Mucosa of rectum (tissue), 2 donors: ENCODE measurements at regions not wholly inside any gene's neighbourhood (a gene's known extent, or its start where the extent isn't known, plus 50 kb on each side); places are given as distances from the start of the nearest gene placed in this dataset.

ENCODE experiments used
- H3K27ac ChIP-seq, 2 donors: one replicate each; pipeline ENCODE4 v1.7.0; 2013; ENCODE audit warnings: inconsistent platforms in 2 of 2, low read depth in 2 of 2, low read length in 2 of 2
- H3K27me3 ChIP-seq, 2 donors: one replicate each; pipeline ENCODE4 v1.7.0; 2013; ENCODE audit warnings: low read length in 2 of 2; ENCODE audit not compliant: control insufficient read depth in 2 of 2, insufficient read depth in 2 of 2
- H3K36me3 ChIP-seq, 2 donors: one replicate each; pipeline ENCODE4 v1.7.0; 2013; ENCODE audit warnings: low read length in 2 of 2; ENCODE audit not compliant: control insufficient read depth in 2 of 2, insufficient read depth in 2 of 2
- H3K4me1 ChIP-seq, 2 donors: one replicate each; pipeline ENCODE4 v1.7.0; 2013; ENCODE audit warnings: low read length in 2 of 2, mild to moderate bottlenecking in 1 of 2; ENCODE audit not compliant: control insufficient read depth in 2 of 2, insufficient read depth in 2 of 2
- H3K4me3 ChIP-seq, 2 donors: one replicate each; pipeline ENCODE4 v1.7.0; 2013; ENCODE audit warnings: low read length in 2 of 2
- H3K9ac ChIP-seq, 2 donors: one replicate each; pipeline ENCODE4 v1.7.0; 2013; ENCODE audit warnings: low read length in 2 of 2, low read depth in 1 of 2, mild to moderate bottlenecking in 1 of 2
- H3K9me3 ChIP-seq, 2 donors: one replicate each; pipeline ENCODE4 v1.7.0; 2013; ENCODE audit warnings: low read length in 2 of 2; ENCODE audit not compliant: control insufficient read depth in 2 of 2
- donor health status: healthy.
- donor health status: Normal muscosa, but diverticular disease.

- Histone ChIP-seq H3K27ac (no peak overlapping the region), H3K4me3 (no peak overlapping the region), H3K9ac (no peak overlapping the region), H3K27me3 (peaks cover 0 to 2% of the 10 kb centered on the region in 2 donors), H3K36me3 (no peaks in the 10 kb centered on the region), H3K4me1 (no peaks in the 10 kb centered on the region), H3K9me3 (no peaks in the 10 kb centered on the region)
Measured at GRCh38 chr20:62535964-62536363, 60.2 kb upstream of the GATA5 start.

GRCh38 chr20:62536871-62537401, 61.1 kb upstream of the GATA5 start:
- Histone ChIP-seq H3K4me1 (no peaks in the 10 kb centered on the region), H3K27ac (no peak overlapping the region), H3K27me3 (peaks cover 0 to 2% of the 10 kb centered on the region in 2 donors), H3K36me3 (no peaks in the 10 kb centered on the region), H3K9me3 (no peaks in the 10 kb centered on the region), H3K4me3 (no peak overlapping the region), H3K9ac (no peak overlapping the region)

- H3K4me3 ChIP-seq = no peak overlapping the region
- no peaks in the 10 kb centered on the region for H3K4me1 ChIP-seq
- no peaks in the 10 kb centered on the region for H3K36me3 ChIP-seq
- no peak overlapping the region for H3K27ac ChIP-seq
- H3K9ac ChIP-seq = no peak overlapping the region
- H3K27me3 ChIP-seq = peaks cover 0 to 2% of the 10 kb centered on the region in 2 donors
- H3K9me3 ChIP-seq = no peaks in the 10 kb centered on the region
Measured at GRCh38 chr20:62537649-62538292, 62.0 kb upstream of the GATA5 start.

GRCh38 chr20:62539198-62540045, 63.6 kb upstream of the GATA5 start:
- Histone ChIP-seq H3K9me3 (no peaks in the 10 kb centered on the region), H3K27ac (no peak overlapping the region), H3K4me3 (no peak overlapping the region), H3K9ac (no peak overlapping the region), H3K27me3 (peaks cover 0 to 2% of the 10 kb centered on the region in 2 donors), H3K36me3 (no peaks in the 10 kb centered on the region), H3K4me1 (no peaks in the 10 kb centered on the region)

- Histone ChIP-seq H3K27ac (no peak overlapping the region), H3K4me3 (no peak overlapping the region), H3K36me3 (no peaks in the 10 kb centered on the region), H3K9me3 (no peaks in the 10 kb centered on the region), H3K27me3 (peaks cover 0 to 2% of the 10 kb centered on the region in 2 donors), H3K4me1 (no peaks in the 10 kb centered on the region), H3K9ac (no peak overlapping the region)
Measured at GRCh38 chr20:62540504-62540903, 64.7 kb upstream of the GATA5 start.

- no peaks in the 10 kb centered on the region for H3K4me1 ChIP-seq
- H3K27me3 ChIP-seq = peaks cover 0 to 2% of the 10 kb centered on the region in 2 donors
- H3K9me3 ChIP-seq = no peaks in the 10 kb centered on the region
- H3K36me3 ChIP-seq = no peaks in the 10 kb centered on the region
- H3K9ac ChIP-seq = no peak overlapping the region
- no peak overlapping the region for H3K27ac ChIP-seq
- no peak overlapping the region for H3K4me3 ChIP-seq
Measured at GRCh38 chr20:62542862-62543261, 67.1 kb upstream of the GATA5 start.

- Histone ChIP-seq H3K36me3 (no peaks in the 10 kb centered on the region), H3K9ac (no peak overlapping the region)
Measured at GRCh38 chr20:62543470-62544302, 67.9 kb upstream of the GATA5 start.

GRCh38 chr20:62544505-62545055, 68.8 kb upstream of the GATA5 start:
- Histone ChIP-seq H3K4me1 (no peaks in the 10 kb centered on the region), H3K4me3 (no peak overlapping the region), H3K9me3 (no peaks in the 10 kb centered on the region), H3K27ac (no peak overlapping the region), H3K27me3 (peaks cover 0 to 3% of the 10 kb centered on the region in 2 donors), H3K36me3 (no peaks in the 10 kb centered on the region), H3K9ac (no peak overlapping the region)

More at GRCh38 chr20:62543470-62544302, 67.9 kb upstream of the GATA5 start:
- peaks cover 0 to 2% of the 10 kb centered on the region in 2 donors for H3K27me3 ChIP-seq
- H3K27ac ChIP-seq = no peak overlapping the region
- no peak overlapping the region for H3K4me3 ChIP-seq
- no peaks in the 10 kb centered on the region for H3K9me3 ChIP-seq
- no peaks in the 10 kb centered on the region for H3K4me1 ChIP-seq

GRCh38 chr20:62545271-62545670, 69.5 kb upstream of the GATA5 start:
- H3K9ac ChIP-seq = no peak overlapping the region
- H3K9me3 ChIP-seq = no peaks in the 10 kb centered on the region
- no peak overlapping the region for H3K27ac ChIP-seq
- no peak overlapping the region for H3K4me3 ChIP-seq
- peaks cover 0 to 2% of the 10 kb centered on the region in 2 donors for H3K27me3 ChIP-seq
- no peaks in the 10 kb centered on the region for H3K36me3 ChIP-seq
- no peaks in the 10 kb centered on the region for H3K4me1 ChIP-seq
